Fibroblast of skin of left quadriceps (primary cell): ENCODE measurements at regions not wholly inside any gene's neighbourhood (a gene's known extent, or its start where the extent isn't known, plus 50 kb on each side); places are given as distances from the start of the nearest gene placed in this dataset.
"Not testable (repeated sequence)": the region's sequence is repeated elsewhere in the genome, so short reads cannot be mapped to it uniquely, and the experiment has no call there.

Experiments used
- DNase-seq, 2 experiments: peaks; one replicate each; pipeline ENCODE4 v3.0.0-alpha.2; 2013; ENCODE audit warnings: low read depth in 2 of 2

GRCh38 chr2:122061206-122061605 is 305.8 kb downstream of the TSN start:
- DNase-seq = no peak

GRCh38 chr2:122061831-122062230 is 306.4 kb downstream of the TSN start:
- no peak for DNase-seq

GRCh38 chr2:122062506-122062905 is 307.1 kb downstream of the TSN start:
- no peak for DNase-seq

- no peak for DNase-seq
These were observed 308.3 kb downstream of the TSN start for GRCh38 chr2:122063716-122064115.

GRCh38 chr2:122070241-122070731 is 314.8 kb downstream of the TSN start:
- DNase-seq = no peak

- DNase-seq = no peak
These were observed 317.2 kb downstream of the TSN start for GRCh38 chr2:122072666-122073065.

- DNase-seq = no peak
These were observed 318.8 kb downstream of the TSN start for GRCh38 chr2:122074201-122074600.

- no peak for DNase-seq
These were observed 319.9 kb downstream of the TSN start for GRCh38 chr2:122075381-122075780.

GRCh38 chr2:122077114-122077513 is 321.7 kb downstream of the TSN start:
- no peak for DNase-seq

- DNase-seq = no peak
These were observed 322.3 kb downstream of the TSN start for GRCh38 chr2:122077771-122078170.

GRCh38 chr2:122078451-122078850 is 323.0 kb downstream of the TSN start:
- DNase-seq = no peak

GRCh38 chr2:122079844-122080243 is 324.4 kb downstream of the TSN start:
- no peak for DNase-seq

GRCh38 chr2:122080316-122080715 is 324.9 kb downstream of the TSN start:
- no peak for DNase-seq

GRCh38 chr2:122080871-122081270 is 325.4 kb downstream of the TSN start:
- no peak for DNase-seq

- no peak for DNase-seq
These were observed 326.3 kb downstream of the TSN start for GRCh38 chr2:122081751-122082150.

- DNase-seq = no peak
These were observed 328.0 kb downstream of the TSN start for GRCh38 chr2:122083256-122084048.

- DNase-seq = not testable (repeated sequence)
These were observed 330.2 kb downstream of the TSN start for GRCh38 chr2:122085672-122086071.

- DNase-seq = no peak
These were observed 339.1 kb downstream of the TSN start for GRCh38 chr2:122094557-122094956.

- DNase-seq = no peak
These were observed 341.3 kb downstream of the TSN start for GRCh38 chr2:122096761-122097160.

- no peak for DNase-seq
These were observed 342.9 kb downstream of the TSN start for GRCh38 chr2:122098306-122098705.

- no peak for DNase-seq
These were observed 344.9 kb downstream of the TSN start for GRCh38 chr2:122100346-122100745.

GRCh38 chr2:122100756-122101155 is 345.3 kb downstream of the TSN start:
- DNase-seq = no peak

- DNase-seq = no peak
These were observed 345.9 kb downstream of the TSN start for GRCh38 chr2:122101319-122101718.
